Endothelial cell of hepatic sinusoid (primary cell): ENCODE measurements at regions not wholly inside any gene's neighbourhood (a gene's known extent, or its start where the extent isn't known, plus 50 kb on each side); places are given as distances from the start of the nearest gene placed in this dataset.

ENCODE experiments used
- in situ Hi-C: cut with HindIII; loops from 2 replicates; pipeline ENCODE4 v1.10.0; 2017; ENCODE audit warnings: low sequenced_read_pairs

- in situ Hi-C loops = no loop called here
Measured at GRCh38 chr12:115712676-115713075, 564.8 kb downstream of the MED13L start.

DNA sequence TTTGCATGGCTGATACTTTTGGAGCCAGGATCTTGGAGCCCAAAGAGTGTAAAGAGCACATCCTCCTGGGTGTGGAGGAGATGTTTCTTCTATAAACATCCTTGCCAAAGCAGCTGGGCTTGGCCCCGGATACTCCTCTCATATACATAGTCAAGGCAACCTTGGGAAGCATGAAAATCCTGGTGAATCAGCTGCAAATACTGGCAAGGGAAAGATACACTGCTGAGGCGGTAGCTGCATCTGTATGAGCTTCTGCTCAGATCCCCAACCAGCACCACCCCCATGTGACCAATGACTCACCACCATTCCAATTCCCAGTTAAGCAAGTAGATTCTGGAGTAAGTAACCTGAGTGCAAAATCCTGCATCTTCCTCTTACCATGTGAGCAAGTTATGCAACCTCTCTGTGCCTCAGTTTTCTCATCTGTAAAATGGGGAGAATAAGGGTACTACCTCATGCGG is 567.4 kb downstream of the MED13L start:
- in situ Hi-C loops = no loop called here

DNA sequence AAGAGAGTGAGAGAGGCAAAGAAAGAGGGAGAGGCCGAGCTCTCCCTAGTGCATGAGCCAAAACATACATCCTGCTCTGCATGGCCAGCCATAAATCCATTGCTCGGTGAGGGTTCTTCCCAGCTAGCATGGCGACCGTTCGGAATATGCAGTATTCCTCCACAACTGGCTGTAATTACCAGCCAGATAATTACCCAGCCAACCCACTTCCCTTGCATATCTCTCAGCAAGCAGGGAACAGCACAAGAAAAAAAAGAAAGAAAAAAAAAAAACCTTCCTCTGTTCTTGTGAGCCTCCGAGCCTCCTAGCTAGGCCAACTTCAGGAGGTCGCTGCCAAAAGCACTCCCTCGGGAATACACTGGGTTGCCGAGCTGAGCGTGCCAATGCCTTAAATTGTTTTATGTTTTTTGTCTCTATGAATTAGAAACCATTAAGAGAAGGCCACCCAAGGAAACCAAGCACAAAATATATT is 567.9 kb downstream of the MED13L start:
- in situ Hi-C loops = no loop called here

DNA sequence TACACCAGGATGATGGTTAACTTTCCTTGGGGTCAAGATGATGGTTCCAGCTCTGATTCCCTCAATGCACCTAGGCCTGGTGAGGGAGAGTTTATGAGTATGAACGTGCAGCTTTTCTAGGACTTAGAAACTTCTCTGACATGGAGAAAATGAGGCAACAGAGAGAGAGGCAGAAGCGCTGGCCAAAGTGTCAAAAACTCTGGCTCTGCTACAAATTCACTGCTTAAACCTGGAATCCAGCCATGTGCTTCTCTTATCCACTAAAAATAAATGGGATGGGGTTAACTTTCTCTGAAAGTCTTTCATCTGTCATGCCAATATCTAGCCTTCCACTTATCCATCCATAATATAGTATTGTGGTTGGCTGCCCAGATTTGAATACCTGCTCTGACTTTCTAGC is 568.7 kb downstream of the MED13L start:
- in situ Hi-C loops = no loop called here

DNA sequence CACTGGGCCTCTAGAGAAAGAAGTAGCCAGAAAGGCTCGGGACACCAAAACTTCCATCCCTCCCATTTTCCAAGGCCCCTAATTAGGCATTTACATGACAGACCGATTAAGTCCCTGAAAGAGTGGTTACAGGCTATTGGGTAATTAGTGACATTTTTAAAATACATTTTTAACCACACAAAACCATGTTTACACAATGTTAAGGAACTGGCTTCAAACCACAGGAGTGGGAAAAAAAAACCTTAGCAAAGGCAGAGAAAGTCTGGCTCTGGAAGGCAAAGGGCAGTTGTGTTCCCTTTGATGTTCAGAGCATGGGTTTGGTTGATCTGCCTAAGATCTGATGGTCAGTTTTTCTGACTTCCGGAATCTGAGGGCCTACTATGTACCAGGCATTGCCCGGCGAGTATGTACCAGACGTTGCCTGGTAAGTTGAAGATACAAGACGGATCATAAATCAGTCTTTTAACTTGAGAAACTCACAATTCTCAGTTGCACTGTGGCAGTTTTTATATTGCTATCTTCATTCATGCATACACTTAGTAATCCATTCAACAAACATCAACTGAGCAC is 576.5 kb downstream of the MED13L start:
- in situ Hi-C loops = no loop called here

DNA sequence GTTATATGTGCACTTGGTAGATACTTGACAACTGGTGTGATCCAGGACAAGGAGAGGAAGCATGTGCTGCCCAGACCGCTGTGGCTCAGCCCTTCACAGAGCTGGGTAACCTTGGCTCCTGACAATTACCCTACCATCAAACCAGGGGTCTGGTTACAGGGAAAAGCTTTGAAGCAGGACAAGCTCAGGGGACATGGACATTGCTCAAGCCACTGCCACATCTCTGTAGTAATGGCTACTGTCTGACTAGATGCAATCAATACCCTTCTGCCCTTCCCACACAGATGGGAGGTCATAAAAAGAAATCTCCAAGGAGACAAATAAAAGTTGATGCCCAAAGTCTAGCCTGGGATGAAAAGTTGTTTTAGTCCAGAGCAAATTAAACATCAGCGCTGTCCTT is 577.4 kb downstream of the MED13L start:
- in situ Hi-C loops = no loop called here

GRCh38 chr12:115698257-115698656 is 579.2 kb downstream of the MED13L start:
- in situ Hi-C loops = no loop called here

DNA sequence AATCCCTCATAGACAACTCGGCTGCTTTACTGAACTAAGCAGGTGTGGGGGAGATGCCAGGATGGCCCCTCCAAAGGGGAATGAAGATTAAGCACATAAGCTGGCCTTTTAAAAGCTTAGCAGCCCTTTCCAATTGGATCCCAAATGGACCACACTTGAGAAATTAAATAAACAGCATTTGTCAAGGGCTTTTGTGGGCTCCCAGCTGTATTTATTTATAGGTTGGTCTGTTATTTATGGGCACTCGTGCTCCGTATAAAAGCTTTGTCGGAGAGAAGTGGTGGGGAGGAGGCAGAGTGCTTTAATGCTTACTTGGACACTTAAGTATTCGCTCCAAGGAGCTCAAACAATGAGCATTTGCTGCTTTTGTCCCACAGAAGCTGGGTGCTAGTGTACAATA is 580.2 kb downstream of the MED13L start:
- in situ Hi-C loops = no loop called here

DNA sequence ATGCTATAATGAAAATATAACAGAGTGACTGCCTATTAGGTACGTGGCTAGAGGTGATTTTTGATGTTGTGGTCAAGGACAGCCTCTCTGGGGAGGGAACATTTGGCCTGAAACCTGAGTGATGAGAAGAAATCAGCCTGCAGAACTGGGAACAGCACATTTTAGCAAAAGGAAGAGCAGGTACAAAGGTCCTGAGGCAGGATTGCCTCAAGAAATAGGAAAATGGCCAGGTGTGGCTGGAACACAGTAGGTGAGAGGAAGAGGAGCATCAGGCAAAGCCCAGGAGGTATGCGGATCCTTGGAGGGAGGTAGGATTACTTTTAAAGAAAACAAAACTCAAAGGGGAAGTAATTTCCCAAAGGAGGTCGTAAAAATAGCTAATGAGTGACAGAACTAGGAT is 582.9 kb downstream of the MED13L start:
- in situ Hi-C loops = no loop called here

- in situ Hi-C loops = no loop called here
Measured at GRCh38 chr12:115693970-115694369, 583.5 kb downstream of the MED13L start.

DNA sequence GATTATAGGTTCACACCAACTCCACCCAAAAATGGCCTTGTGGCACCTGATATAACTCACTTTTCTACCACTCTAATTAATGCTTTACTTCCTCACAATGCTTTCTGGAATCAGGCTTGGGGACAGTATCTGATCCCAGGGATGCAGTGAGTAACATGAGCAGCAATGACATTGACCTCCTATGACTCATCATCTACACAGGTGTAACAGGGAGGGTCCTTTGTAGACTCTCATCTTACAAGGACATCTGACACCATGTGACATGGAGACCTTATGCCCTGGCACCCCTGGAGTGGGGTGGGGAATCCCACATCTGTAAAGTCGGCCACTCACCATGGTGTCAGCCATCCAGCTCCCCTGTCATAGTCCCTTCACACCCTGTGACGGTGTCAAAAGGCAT is 586.4 kb downstream of the MED13L start:
- in situ Hi-C loops = no loop called here

GRCh38 chr12:115687094-115687493 is 590.4 kb downstream of the MED13L start:
- in situ Hi-C loops = no loop called here

- in situ Hi-C loops = no loop called here
Measured at GRCh38 chr12:115683240-115683780, 594.2 kb downstream of the MED13L start.

GRCh38 chr12:115680967-115681366 is 596.5 kb downstream of the MED13L start:
- in situ Hi-C loops = no loop called here

- in situ Hi-C loops = no loop called here
Measured at GRCh38 chr12:115672506-115673080, 604.9 kb downstream of the MED13L start.

DNA sequence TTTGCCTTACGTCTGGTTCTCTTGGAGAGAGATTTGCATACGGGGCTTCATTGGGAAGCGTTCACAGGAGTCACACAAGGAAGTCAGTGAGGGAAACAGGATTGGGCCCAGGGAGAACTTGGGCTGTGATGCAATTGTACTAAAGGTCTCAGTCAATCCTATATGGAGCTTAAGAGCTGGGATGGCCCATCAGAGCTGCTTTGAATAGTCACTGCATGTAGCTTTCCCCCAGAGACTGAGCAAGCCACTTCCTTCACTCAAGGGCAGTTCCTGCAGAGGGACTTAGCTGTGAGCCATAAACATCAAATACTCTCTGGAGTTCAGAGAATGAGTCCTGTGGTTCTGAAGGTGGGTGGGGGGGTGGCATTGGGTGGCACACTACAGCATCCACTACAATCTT is 605.4 kb downstream of the MED13L start:
- in situ Hi-C loops = no loop called here

GRCh38 chr12:115670869-115671268 is 606.6 kb downstream of the MED13L start:
- in situ Hi-C loops = no loop called here

- in situ Hi-C loops = no loop called here
Measured at GRCh38 chr12:115667116-115667515, 610.4 kb downstream of the MED13L start.

DNA sequence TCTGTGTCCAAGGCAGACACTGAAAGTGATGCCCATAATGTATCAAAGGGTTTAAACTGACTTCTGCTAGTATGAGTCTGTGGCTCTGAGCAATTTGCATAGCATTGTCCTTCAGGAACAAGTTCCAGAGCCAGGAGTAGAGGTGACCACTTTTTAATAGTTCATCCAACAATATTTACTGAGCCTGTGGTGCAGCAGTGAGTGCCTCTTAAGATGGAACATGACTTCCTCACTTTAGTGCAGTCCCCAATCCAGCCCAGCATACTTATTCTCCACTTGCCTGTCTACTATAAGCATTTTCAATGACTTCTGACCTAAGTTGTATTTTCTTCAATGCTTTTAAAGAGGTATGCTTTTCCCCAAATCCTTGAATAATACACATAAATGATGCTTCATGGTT is 611.3 kb downstream of the MED13L start:
- in situ Hi-C loops = no loop called here

DNA sequence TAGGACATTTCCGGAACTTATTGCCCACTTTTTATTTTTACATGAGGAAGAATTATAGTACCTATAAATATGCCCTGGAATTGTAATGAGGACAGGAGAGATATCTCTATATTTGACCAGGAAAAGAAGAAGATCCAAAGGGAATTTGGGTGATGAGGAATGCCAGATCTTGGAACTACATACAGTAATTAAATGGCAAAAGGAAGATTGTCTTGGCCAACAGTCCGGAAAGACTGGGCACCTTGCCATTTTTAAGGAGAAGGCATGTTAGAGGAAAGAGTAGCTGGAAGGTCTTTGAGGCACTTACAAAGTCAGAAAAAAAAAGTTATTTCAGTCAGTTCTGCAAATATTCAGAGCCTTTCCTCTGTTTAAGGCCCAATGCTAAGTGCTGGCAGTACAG is 616.4 kb downstream of the MED13L start:
- in situ Hi-C loops = no loop called here

- in situ Hi-C loops = no loop called here
Measured at GRCh38 chr12:115660211-115660805, 617.2 kb downstream of the MED13L start.

- in situ Hi-C loops = loop anchor here (5.0 kb wide), 1 partner anchor 47 kb away; no protein-coding TSS in a partner anchor
Measured at GRCh38 chr12:115659422-115659821, 618.1 kb downstream of the MED13L start.
